Ovary (tissue), 1 donor: ENCODE measurements at regions not wholly inside any gene's neighbourhood (a gene's known extent, or its start where the extent isn't known, plus 50 kb on each side); places are given as distances from the start of the nearest gene placed in this dataset. TPM values are rescaled to one million over a fixed set of nuclear protein-coding genes. Genes with fewer than 3 reads are reported as not detected.

Source experiments
- small RNA-seq: library from RNA; depleted of rRNA; stranded (forward); fragments of <200 nt; gene quantifications from one replicate; pipeline ENCODE3, GENCODE V24; 2016

Small RNA genes in the stretch of these regions (small RNA-seq; reads per million reads assigned to genes)
- not detected for gene AL391987.6
